Brain microvascular endothelial cell (primary cell): ENCODE measurements at regions not wholly inside any gene's neighbourhood (a gene's known extent, or its start where the extent isn't known, plus 50 kb on each side); places are given as distances from the start of the nearest gene placed in this dataset.

ENCODE experiments used
- DNase-seq: peaks from one replicate; pipeline ENCODE4 v3.0.0-alpha.2; 2020
- H3K27ac ChIP-seq: fragments of 250-450 bp; sonication (Bioruptor Pico); 2 replicates; pipeline ENCODE4 v1.5.1; 2020; ENCODE audit warnings: mild to moderate bottlenecking, moderate library complexity
- H3K27me3 ChIP-seq: fragments of 250-450 bp; sonication (Bioruptor Pico); replicated peaks from 2 replicates; pipeline ENCODE4 v1.5.1; 2020; ENCODE audit warnings: mild to moderate bottlenecking
- H3K36me3 ChIP-seq: fragments of 250-450 bp; sonication (Bioruptor Pico); replicated peaks from 2 replicates; pipeline ENCODE4 v1.5.1; 2020; ENCODE audit warnings: mild to moderate bottlenecking
- H3K4me3 ChIP-seq: 2 replicates; pipeline ENCODE4 v1.5.1; 2011; ENCODE audit warnings: low read depth, mild to moderate bottlenecking, control low read depth, low read length, moderate library complexity
- in situ Hi-C: cut with HindIII; loops from 2 replicates; pipeline ENCODE4 v1.10.0; 2017; ENCODE audit warnings: low sequenced_read_pairs, low pct_ligation_motif_present
- TF ChIP-seq, protein P1 (sequence below): IDR thresholded peaks from 2 replicates; pipeline ENCODE4 v1.5.1; 2011; ENCODE audit warnings: low read depth, mild to moderate bottlenecking, moderate library complexity, low read length, control low read depth, inconsistent platforms; ENCODE audit errors: missing control alignments

DNA sequence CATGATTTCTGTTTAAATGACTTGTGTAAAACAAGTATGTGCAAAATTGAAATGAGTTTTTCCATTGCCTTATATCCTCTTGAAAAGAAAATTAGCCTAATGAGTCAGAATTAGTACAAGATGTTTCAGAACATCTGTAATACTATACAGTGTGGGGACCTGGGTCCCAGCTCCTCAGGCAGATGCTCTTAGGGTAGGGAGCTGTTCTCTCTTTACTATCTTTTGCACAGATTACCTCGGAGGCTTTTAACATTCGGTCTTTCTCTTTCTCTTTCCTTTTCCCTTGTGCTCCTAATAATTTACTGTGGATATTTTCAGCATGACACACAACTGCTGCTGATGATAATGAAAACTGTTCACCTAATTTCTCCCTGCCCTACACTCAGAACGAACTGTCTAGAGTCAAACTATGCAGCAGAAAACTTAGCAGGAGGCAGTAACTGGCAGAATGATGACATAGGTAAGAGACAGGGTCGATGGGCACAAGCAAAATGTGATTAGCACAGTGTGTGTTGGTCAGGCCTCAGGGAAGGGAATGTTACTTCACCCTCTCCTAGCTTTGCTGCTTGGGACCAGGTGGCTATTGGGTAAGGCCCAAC, 455.3 kb downstream of the PDHA2 start:
- DNase-seq, result no peak
- no peak overlapping the region for H3K27ac ChIP-seq
- no peak overlapping the region for H3K4me3 ChIP-seq
- no peaks in the 10 kb centered on the region for H3K36me3 ChIP-seq
- H3K27me3 ChIP-seq, result no peaks in the 10 kb centered on the region
- TF ChIP-seq, protein P1, sequence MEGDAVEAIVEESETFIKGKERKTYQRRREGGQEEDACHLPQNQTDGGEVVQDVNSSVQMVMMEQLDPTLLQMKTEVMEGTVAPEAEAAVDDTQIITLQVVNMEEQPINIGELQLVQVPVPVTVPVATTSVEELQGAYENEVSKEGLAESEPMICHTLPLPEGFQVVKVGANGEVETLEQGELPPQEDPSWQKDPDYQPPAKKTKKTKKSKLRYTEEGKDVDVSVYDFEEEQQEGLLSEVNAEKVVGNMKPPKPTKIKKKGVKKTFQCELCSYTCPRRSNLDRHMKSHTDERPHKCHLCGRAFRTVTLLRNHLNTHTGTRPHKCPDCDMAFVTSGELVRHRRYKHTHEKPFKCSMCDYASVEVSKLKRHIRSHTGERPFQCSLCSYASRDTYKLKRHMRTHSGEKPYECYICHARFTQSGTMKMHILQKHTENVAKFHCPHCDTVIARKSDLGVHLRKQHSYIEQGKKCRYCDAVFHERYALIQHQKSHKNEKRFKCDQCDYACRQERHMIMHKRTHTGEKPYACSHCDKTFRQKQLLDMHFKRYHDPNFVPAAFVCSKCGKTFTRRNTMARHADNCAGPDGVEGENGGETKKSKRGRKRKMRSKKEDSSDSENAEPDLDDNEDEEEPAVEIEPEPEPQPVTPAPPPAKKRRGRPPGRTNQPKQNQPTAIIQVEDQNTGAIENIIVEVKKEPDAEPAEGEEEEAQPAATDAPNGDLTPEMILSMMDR, result no peak
- in situ Hi-C loops, result no loop called here

DNA sequence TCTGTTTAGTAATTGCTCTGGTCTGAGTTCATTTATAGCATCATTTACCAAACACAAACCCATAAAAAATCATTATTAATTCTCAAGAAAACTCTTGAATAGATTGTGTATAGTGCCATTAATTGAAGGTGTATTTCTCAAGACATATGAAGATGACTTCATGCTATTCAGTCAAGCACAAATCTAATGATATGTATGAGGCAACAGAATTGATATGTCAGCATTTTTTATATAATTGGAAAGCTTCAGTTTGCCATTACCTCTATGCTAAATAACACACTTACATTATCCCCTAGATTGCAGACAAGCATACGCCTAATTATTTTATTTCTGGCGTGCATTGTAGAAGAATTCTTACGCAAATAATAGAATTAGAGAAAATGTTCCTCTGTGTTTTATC, 461.8 kb downstream of the PDHA2 start:
- no peak for DNase-seq
- in situ Hi-C loops, result no loop called here
- TF ChIP-seq, protein P1, result no peak

DNA sequence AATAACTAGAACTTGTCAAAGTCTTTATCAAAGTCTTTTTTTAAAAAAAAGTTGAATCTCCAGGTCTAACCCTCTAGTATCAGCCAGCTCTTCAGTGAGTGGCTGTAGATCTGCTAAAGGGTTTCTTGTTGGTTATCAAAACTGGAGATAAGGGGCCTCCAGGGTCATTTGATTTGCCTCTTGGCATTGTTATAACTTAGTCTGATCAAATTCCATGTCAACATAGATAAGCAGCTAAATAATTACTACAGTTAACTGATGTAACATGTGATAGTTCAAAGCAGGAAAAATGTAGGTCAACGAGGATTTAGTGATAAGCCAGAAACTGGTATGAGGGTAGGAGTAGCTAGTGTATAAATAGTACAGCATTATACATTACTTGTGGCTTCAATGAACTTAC, 465.1 kb downstream of the PDHA2 start:
- DNase-seq, result no peak
- Histone ChIP-seq H3K27me3 (no peaks in the 10 kb centered on the region), H3K27ac (no peak overlapping the region), H3K36me3 (no peaks in the 10 kb centered on the region), H3K4me3 (no peak overlapping the region)
- in situ Hi-C loops, result no loop called here
- TF ChIP-seq, protein P1, result no peak

More for the DNA sequence above, 461.8 kb downstream of the PDHA2 start:
- Histone ChIP-seq H3K27me3 (no peaks in the 10 kb centered on the region), H3K27ac (no peak overlapping the region), H3K36me3 (no peaks in the 10 kb centered on the region), H3K4me3 (no peak overlapping the region)

DNA sequence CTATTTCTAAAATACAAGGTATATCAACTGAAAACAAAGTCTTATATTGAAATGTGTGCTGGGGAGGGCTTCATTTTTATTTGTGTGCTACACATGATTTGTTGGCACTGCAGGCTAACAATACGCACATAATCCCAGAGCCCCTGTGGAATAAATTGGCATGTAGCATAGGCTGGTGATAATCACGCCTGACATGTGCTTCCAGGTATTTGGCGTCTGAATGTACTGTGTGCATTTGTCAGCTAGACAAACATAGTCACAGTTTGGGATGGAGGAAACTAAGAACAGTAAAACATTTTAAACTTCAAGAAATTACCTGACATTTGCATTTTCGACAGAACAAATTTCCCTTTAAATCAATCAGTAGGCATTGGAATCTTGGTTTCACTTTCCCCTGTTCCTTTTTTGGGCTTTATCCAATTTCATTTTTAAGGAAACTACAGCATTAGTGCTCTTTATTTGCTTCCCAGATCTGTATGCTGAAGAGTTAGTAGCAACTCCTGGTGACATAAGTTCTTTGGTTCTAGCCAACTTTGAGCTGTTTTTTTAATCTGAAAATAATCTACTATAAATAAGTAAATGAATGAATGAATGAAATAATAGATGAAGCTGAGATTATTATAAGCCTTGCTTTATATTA, 472.3 kb downstream of the PDHA2 start:
- in situ Hi-C loops, result no loop called here

DNA sequence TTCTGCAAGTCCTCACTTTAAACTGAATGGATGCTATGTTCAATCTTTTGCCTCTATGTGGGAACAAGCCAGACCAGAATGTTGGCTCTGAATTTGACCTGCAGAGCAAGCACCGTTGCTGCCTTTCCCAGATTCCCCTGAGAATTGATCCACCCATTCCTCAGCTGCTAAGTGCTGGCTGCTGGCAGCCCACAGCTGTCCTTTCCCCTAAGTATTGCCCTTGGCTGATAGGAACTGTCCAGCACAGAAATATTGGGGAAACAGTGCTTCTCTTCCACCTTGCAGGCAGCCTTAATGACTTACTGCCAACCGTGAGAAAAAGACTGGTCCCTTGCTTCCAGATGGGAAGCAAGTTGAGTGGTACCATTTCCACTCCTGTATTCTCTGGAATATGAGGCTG, 475.9 kb downstream of the PDHA2 start:
- TF ChIP-seq, protein P1, result no peak
- in situ Hi-C loops, result no loop called here
- H3K36me3 ChIP-seq, result no peaks in the 10 kb centered on the region

More for the DNA sequence above, 472.3 kb downstream of the PDHA2 start:
- no peak overlapping the region for H3K27ac ChIP-seq
- H3K27me3 ChIP-seq, result no peaks in the 10 kb centered on the region
- no peak for DNase-seq
- TF ChIP-seq, protein P1, result no peak
- no peak overlapping the region for H3K4me3 ChIP-seq
- no peaks in the 10 kb centered on the region for H3K36me3 ChIP-seq

More for the DNA sequence above, 475.9 kb downstream of the PDHA2 start:
- no peak overlapping the region for H3K4me3 ChIP-seq
- no peak for DNase-seq
- H3K27ac ChIP-seq, result no peak overlapping the region
- H3K27me3 ChIP-seq, result no peaks in the 10 kb centered on the region
